H1 (cell line): ENCODE measurements at regions not wholly inside any gene's neighbourhood (a gene's known extent, or its start where the extent isn't known, plus 50 kb on each side); places are given as distances from the start of the nearest gene placed in this dataset.

ENCODE experiments used
- TF ChIP-seq, protein P1 (sequence below), 3 experiments: IDR thresholded peaks; 1 replicate in 2 of 3; 2 replicates in 1 of 3; pipeline versions ENCODE4 v1.5.1 to v1.6.1; 2011; ENCODE audit warnings: low read length in 3 of 3, mild to moderate bottlenecking in 3 of 3, inconsistent platforms in 2 of 3, low read depth in 1 of 3, moderate library complexity in 1 of 3; ENCODE audit not compliant: insufficient read depth in 1 of 3; ENCODE audit errors: control extremely low read depth in 1 of 3

DNA sequence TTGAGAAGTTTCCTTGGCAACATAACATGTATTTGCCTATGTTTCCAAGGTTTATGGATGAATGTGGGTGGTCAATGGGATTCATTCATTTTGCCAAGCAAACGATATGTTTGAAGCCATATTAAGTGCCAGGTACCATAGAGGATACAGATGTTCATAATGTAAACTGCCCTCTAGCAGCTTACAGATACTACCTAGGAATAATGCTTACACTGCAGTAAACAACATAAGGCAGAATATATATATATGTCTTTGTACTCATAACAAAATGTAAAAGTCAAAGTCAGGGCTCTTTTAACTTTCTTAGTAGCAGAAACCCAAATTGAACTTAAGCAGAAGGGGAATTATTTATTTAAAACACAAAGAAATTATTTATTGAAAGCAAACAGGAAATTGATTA, 171.6 kb upstream of the TNP1 start (continued):
- TF ChIP-seq, protein P1, sequence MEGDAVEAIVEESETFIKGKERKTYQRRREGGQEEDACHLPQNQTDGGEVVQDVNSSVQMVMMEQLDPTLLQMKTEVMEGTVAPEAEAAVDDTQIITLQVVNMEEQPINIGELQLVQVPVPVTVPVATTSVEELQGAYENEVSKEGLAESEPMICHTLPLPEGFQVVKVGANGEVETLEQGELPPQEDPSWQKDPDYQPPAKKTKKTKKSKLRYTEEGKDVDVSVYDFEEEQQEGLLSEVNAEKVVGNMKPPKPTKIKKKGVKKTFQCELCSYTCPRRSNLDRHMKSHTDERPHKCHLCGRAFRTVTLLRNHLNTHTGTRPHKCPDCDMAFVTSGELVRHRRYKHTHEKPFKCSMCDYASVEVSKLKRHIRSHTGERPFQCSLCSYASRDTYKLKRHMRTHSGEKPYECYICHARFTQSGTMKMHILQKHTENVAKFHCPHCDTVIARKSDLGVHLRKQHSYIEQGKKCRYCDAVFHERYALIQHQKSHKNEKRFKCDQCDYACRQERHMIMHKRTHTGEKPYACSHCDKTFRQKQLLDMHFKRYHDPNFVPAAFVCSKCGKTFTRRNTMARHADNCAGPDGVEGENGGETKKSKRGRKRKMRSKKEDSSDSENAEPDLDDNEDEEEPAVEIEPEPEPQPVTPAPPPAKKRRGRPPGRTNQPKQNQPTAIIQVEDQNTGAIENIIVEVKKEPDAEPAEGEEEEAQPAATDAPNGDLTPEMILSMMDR (IDR thresholded peaks at IDR 0.05; ENCODE audit: control extremely low read depth in 1 of 3, insufficient read depth in 1 of 3, low read depth in 1 of 3, low read length in 3 of 3), result no peak
